GM12878 (cell line): ENCODE measurements at regions not wholly inside any gene's neighbourhood (a gene's known extent, or its start where the extent isn't known, plus 50 kb on each side); places are given as distances from the start of the nearest gene placed in this dataset.

Experiments used
- ATAC-seq: fragments of 200-7000 bp; cut with Tn5 transposase; 3 replicates; pipeline ENCODE4 v1.9.1; 2020; ENCODE audit warnings: mild to moderate bottlenecking, moderate library complexity
- BruUV-seq: library from RNA; stranded (reverse); fragments of 400-500 nt; replicated peaks from 2 replicates; lab custom pipeline; 2021; lab: Mats Ljungman, UMichigan
- CTCF ChIA-PET: fragments of 300-600 bp; sonication (Branson Sonifier 250); formaldehyde crosslinking; extraction: SDS; loops from one replicate; lab custom pipeline; 2021; ENCODE audit warnings: inconsistent platforms; lab: Yijun Ruan, JAX
- POLR2A ChIA-PET: fragments of 350-600 bp; formaldehyde crosslinking; extraction: SDS; loops from one replicate; lab custom pipeline; 2021; ENCODE audit warnings: inconsistent platforms; lab: Charles Lee
- RAD21 ChIA-PET: fragments of 300-600 bp; sonication (Branson Sonifier 250); formaldehyde crosslinking; loops from one replicate; lab custom pipeline; 2023; ENCODE audit warnings: antibody characterized with exemption; ENCODE audit not compliant: unreplicated experiment; lab: Charles Lee
- SMC1A ChIA-PET: fragments of 300-600 bp; sonication (Branson Sonifier 250); formaldehyde crosslinking; loops from one replicate; lab custom pipeline; 2023; ENCODE audit not compliant: unreplicated experiment, uncharacterized antibody; lab: Charles Lee
- DNase-seq: peaks from one replicate; pipeline ENCODE4 v3.0.0-alpha.2; 2011; ENCODE audit warnings: low read depth, low spot score
- FAIRE-seq: peaks from 3 replicates; lab custom pipeline; 2011; peaks lifted over from hg19 to GRCh38; lab: Jason Lieb, UNC
- H2AFZ ChIP-seq: 2 replicates; pipeline ENCODE4 v1.6.0; 2011; ENCODE audit warnings: low read depth, low read length, control low read depth; ENCODE audit not compliant: control insufficient read depth
- H3K27ac ChIP-seq: 2 replicates; pipeline ENCODE4 v1.5.1; 2011; ENCODE audit warnings: control low read depth; ENCODE audit not compliant: control insufficient read depth, insufficient read depth
- H3K27me3 ChIP-seq, 2 experiments: replicated peaks in 1 of 2; 2 replicates each; pipeline versions ENCODE4 v1.6.0 to v1.6.1; 2011; ENCODE audit warnings: low read length in 1 of 2; ENCODE audit not compliant: control insufficient read depth in 2 of 2, insufficient read depth in 2 of 2
- H3K36me3 ChIP-seq, 2 experiments: 2 replicates each; pipeline ENCODE4 v1.5.1; 2011; ENCODE audit warnings: low read length in 1 of 2; ENCODE audit not compliant: control insufficient read depth in 2 of 2, insufficient read depth in 2 of 2
- H3K4me1 ChIP-seq: 2 replicates; pipeline ENCODE4 v1.6.1; 2011; ENCODE audit warnings: mild to moderate bottlenecking, low read length, moderate library complexity, mixed read lengths; ENCODE audit not compliant: control insufficient read depth, insufficient read depth
- H3K4me2 ChIP-seq: 2 replicates; pipeline ENCODE4 v1.6.0; 2011; ENCODE audit warnings: control low read depth; ENCODE audit not compliant: control insufficient read depth, insufficient read depth
- H3K4me3 ChIP-seq: fragments of 200-600 bp; sonication (generic); 2 replicates; pipeline ENCODE4 v1.5.1; 2016
- H3K79me2 ChIP-seq: 2 replicates; pipeline ENCODE4 v1.6.0; 2011; ENCODE audit warnings: low read length; ENCODE audit not compliant: control insufficient read depth, insufficient read depth
- H3K9ac ChIP-seq: 2 replicates; pipeline ENCODE4 v1.8.0; 2011; ENCODE audit warnings: low read length, control low read depth, mixed read lengths; ENCODE audit not compliant: control insufficient read depth, insufficient read depth
- H3K9me3 ChIP-seq: replicated peaks from 3 replicates; pipeline ENCODE4 v1.5.1; 2011; ENCODE audit warnings: mild to moderate bottlenecking, low read length; ENCODE audit not compliant: control insufficient read depth, insufficient read depth
- H4K20me1 ChIP-seq: 2 replicates; pipeline ENCODE4 v1.6.0; 2011; ENCODE audit not compliant: control insufficient read depth, insufficient read depth
- CREB1 ChIP-seq: IDR thresholded peaks from 2 replicates; pipeline ENCODE4 v1.6.1; 2012; ENCODE audit warnings: low read depth, mild to moderate bottlenecking, inconsistent platforms
- CREM ChIP-seq: IDR thresholded peaks from 2 replicates; pipeline ENCODE4 v1.6.1; 2014; ENCODE audit warnings: antibody characterized with exemption, low read depth
- ETV6 ChIP-seq, 2 experiments: fragments of 450-650 bp in 1 of 2; IDR thresholded peaks in 1 of 2; conservative IDR thresholded peaks in 1 of 2; 2 replicates each; pipeline ENCODE4 v1.6.1; 2014; ENCODE audit warnings: antibody characterized with exemption in 1 of 2, borderline replicate concordance in 1 of 2, low read depth in 1 of 2, mild to moderate bottlenecking in 1 of 2, moderate library complexity in 1 of 2
- KDM1A ChIP-seq: fragments of 200-600 bp; sonication (generic); IDR thresholded peaks from 2 replicates; pipeline ENCODE4 v1.6.1; 2016; ENCODE audit warnings: borderline replicate concordance
- MEF2A ChIP-seq: IDR thresholded peaks from 2 replicates; pipeline ENCODE4 v1.6.1; 2011; ENCODE audit warnings: low read depth, mild to moderate bottlenecking, low read length, moderate library complexity; ENCODE audit not compliant: insufficient read depth
- MYB ChIP-seq: fragments of 150-350 bp; IDR thresholded peaks from 2 replicates; pipeline ENCODE4 v1.6.1; 2014; ENCODE audit warnings: mild to moderate bottlenecking, low read depth, low read length, borderline replicate concordance
- RELA ChIP-seq: fragments of 450-650 bp; IDR thresholded peaks from 2 replicates; pipeline ENCODE4 v1.8.0; 2014; ENCODE audit warnings: borderline replicate concordance; ENCODE audit not compliant: partially characterized antibody
- SMAD1 ChIP-seq: fragments of 450-650 bp; IDR thresholded peaks from 2 replicates; pipeline ENCODE4 v1.6.1; 2018; ENCODE audit warnings: mild to moderate bottlenecking, low read depth; ENCODE audit not compliant: partially characterized antibody
- SP1 ChIP-seq: IDR thresholded peaks from one replicate; pipeline ENCODE4 v1.6.1; 2011; ENCODE audit warnings: low read depth, low read length
- TARDBP ChIP-seq: IDR thresholded peaks from 2 replicates; pipeline ENCODE4 v1.6.1; 2016; ENCODE audit warnings: borderline replicate concordance
- TCF7 ChIP-seq: IDR thresholded peaks from 2 replicates; pipeline ENCODE4 v1.6.1; 2014; ENCODE audit warnings: antibody characterized with exemption, borderline replicate concordance
- ZNF622 ChIP-seq: fragments of 450-650 bp; IDR thresholded peaks from 2 replicates; pipeline ENCODE4 v1.6.1; 2017; ENCODE audit warnings: mild to moderate bottlenecking, inconsistent platforms
- ZNF687 ChIP-seq: fragments of 450-650 bp; IDR thresholded peaks from 2 replicates; pipeline ENCODE4 v1.6.1; 2017; ENCODE audit warnings: mild to moderate bottlenecking, moderate library complexity
- ZZZ3 ChIP-seq: IDR thresholded peaks from 2 replicates; pipeline ENCODE4 v1.6.1; 2011; ENCODE audit warnings: low read depth; ENCODE audit not compliant: control insufficient read depth, insufficient read length
- WGBS: methylation state at CpG from one replicate; pipeline ENCODE4 v1.1.6; 2016; ENCODE audit warnings: low lambda C conversion rate; ENCODE audit not compliant: insufficient replicate concordance, insufficient coverage; ENCODE audit errors: missing lambda C conversion rate; 5-methylcytosine and 5-hydroxymethylcytosine counted together
- in situ Hi-C: fragments of 300-500 bp; cut with MboI; formaldehyde crosslinking; loops from 9 replicates; pipeline ENCODE4 v1.14.3; 2018; ENCODE audit warnings: mixed read lengths
- intact Hi-C: fragments of 100-400 bp; cut with micrococcal nuclease; formaldehyde crosslinking; loops from one replicate; pipeline ENCODE4 v1.14.2; 2022; ENCODE audit not compliant: unreplicated experiment
- TF ChIP-seq, protein P1 (sequence below): fragments of 450-650 bp; IDR thresholded peaks from 2 replicates; pipeline ENCODE4 v1.6.1; 2018; ENCODE audit warnings: mild to moderate bottlenecking, low read depth, moderate library complexity; ENCODE audit not compliant: partially characterized antibody
- TF ChIP-seq, protein P2 (sequence below): IDR thresholded peaks from 2 replicates; pipeline ENCODE4 v1.6.1; 2012; ENCODE audit warnings: low read depth, low read length, improper control_type of control experiment

GRCh38 chr18:70417847-70418246, 129.0 kb downstream of the SOCS6 start:
- H3K36me3 ChIP-seq, result no peaks in the 10 kb centered on the region
- ATAC-seq, result no peak
- CTCF ChIA-PET, result interaction anchor here (1.4 to 2.2 kb wide), 3 partner anchors 9 to 223 kb away, joined by 3 to 7 read pairs (median 6); no protein-coding TSS in a partner anchor
- intact Hi-C loops, result no loop called here
- no peak for TF ChIP-seq CREM
- no peak for TF ChIP-seq CREB1
- no peak for TF ChIP-seq MEF2A
- TF ChIP-seq, protein P1, sequence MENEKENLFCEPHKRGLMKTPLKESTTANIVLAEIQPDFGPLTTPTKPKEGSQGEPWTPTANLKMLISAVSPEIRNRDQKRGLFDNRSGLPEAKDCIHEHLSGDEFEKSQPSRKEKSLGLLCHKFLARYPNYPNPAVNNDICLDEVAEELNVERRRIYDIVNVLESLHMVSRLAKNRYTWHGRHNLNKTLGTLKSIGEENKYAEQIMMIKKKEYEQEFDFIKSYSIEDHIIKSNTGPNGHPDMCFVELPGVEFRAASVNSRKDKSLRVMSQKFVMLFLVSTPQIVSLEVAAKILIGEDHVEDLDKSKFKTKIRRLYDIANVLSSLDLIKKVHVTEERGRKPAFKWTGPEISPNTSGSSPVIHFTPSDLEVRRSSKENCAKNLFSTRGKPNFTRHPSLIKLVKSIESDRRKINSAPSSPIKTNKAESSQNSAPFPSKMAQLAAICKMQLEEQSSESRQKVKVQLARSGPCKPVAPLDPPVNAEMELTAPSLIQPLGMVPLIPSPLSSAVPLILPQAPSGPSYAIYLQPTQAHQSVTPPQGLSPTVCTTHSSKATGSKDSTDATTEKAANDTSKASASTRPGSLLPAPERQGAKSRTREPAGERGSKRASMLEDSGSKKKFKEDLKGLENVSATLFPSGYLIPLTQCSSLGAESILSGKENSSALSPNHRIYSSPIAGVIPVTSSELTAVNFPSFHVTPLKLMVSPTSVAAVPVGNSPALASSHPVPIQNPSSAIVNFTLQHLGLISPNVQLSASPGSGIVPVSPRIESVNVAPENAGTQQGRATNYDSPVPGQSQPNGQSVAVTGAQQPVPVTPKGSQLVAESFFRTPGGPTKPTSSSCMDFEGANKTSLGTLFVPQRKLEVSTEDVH, result no peak
- TF ChIP-seq SP1, result no peak
- TF ChIP-seq ZNF622, result no peak
- no peak for TF ChIP-seq ZZZ3
- TF ChIP-seq ETV6 (conservative IDR thresholded peaks at IDR 0.05 in 1 of 2, IDR thresholded peaks at IDR 0.05 in 1 of 2; ENCODE audit: borderline replicate concordance in 1 of 2, low read depth in 1 of 2), result no peak
- TF ChIP-seq SMAD1, result no peak
- no peak for TF ChIP-seq MYB
- no peak for TF ChIP-seq RELA
- no peak for TF ChIP-seq ZNF687
- no peak for TF ChIP-seq TARDBP
- TF ChIP-seq TCF7, result no peak
- TF ChIP-seq, protein P2, sequence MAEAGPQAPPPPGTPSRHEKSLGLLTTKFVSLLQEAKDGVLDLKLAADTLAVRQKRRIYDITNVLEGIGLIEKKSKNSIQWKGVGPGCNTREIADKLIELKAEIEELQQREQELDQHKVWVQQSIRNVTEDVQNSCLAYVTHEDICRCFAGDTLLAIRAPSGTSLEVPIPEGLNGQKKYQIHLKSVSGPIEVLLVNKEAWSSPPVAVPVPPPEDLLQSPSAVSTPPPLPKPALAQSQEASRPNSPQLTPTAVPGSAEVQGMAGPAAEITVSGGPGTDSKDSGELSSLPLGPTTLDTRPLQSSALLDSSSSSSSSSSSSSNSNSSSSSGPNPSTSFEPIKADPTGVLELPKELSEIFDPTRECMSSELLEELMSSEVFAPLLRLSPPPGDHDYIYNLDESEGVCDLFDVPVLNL, result no peak
- no peak for TF ChIP-seq KDM1A
- TF ChIP-seq, all 136 proteins: peak for 0
- DNase-seq, result no peak
- Histone ChIP-seq H3K79me2 (no peaks in the 10 kb centered on the region), H3K27ac (no peak overlapping the region), H3K9me3 (no peaks in the 10 kb centered on the region), H4K20me1 (no peaks in the 10 kb centered on the region), H3K4me1 (peaks cover 10% of the 10 kb centered on the region), H3K4me3 (no peak overlapping the region), H3K4me2 (no peak overlapping the region), H2AFZ (no peak overlapping the region), H3K9ac (no peak overlapping the region), H3K27me3 (peaks cover 3 to 7% of the 10 kb centered on the region in 2 experiments; a peak in 2 of 4 replicates)
- SMC1A ChIA-PET, result no interaction called here
- BruUV-seq, result no TSS peak
- no peak for FAIRE-seq
- POLR2A ChIA-PET, result no interaction called here
- in situ Hi-C loops, result no loop called here
- RAD21 ChIA-PET, result no interaction called here
- WGBS, result 44% methylated on average over 5 of the region's 5 CpGs
